ENCODE measurements at regions not wholly inside any gene's neighbourhood (a gene's known extent, or its start where the extent isn't known, plus 50 kb on each side); places are given as distances from the start of the nearest gene placed in this dataset.

GRCh38 chr4:134328741-134329140 is 127.2 kb upstream of the PABPC4L start:
- no peak for DNase-seq (ENCODE audit: low spot score)
- no peak for TF ChIP-seq CTCF (IDR thresholded peaks at IDR 0.05; ENCODE audit: extremely low read depth, missing control alignments)

GRCh38 chr4:134327274-134328122 is 125.9 kb upstream of the PABPC4L start:
- DNase-seq (ENCODE audit: low spot score), result no peak

GRCh38 chr4:134326866-134327265 is 125.3 kb upstream of the PABPC4L start:
- TF ChIP-seq CTCF (IDR thresholded peaks at IDR 0.05; ENCODE audit: extremely low read depth, missing control alignments), result no peak
- no peak for DNase-seq (ENCODE audit: low spot score)

More at GRCh38 chr4:134327274-134328122, 125.9 kb upstream of the PABPC4L start:
- TF ChIP-seq CTCF (IDR thresholded peaks at IDR 0.05; ENCODE audit: extremely low read depth, missing control alignments), result no peak

- no peak for TF ChIP-seq CTCF (IDR thresholded peaks at IDR 0.05; ENCODE audit: extremely low read depth, missing control alignments)
- DNase-seq (ENCODE audit: low spot score), result no peak
Measured at GRCh38 chr4:134324179-134324578, 122.6 kb upstream of the PABPC4L start.

GRCh38 chr4:134320048-134320447 is 118.5 kb upstream of the PABPC4L start:
- TF ChIP-seq CTCF (IDR thresholded peaks at IDR 0.05; ENCODE audit: extremely low read depth, missing control alignments), result no peak

GRCh38 chr4:134313591-134313990 is 112.0 kb upstream of the PABPC4L start:
- DNase-seq (ENCODE audit: low spot score), result no peak

More at GRCh38 chr4:134320048-134320447, 118.5 kb upstream of the PABPC4L start:
- no peak for DNase-seq (ENCODE audit: low spot score)

More at GRCh38 chr4:134313591-134313990, 112.0 kb upstream of the PABPC4L start:
- no peak for TF ChIP-seq CTCF (IDR thresholded peaks at IDR 0.05; ENCODE audit: extremely low read depth, missing control alignments)
